Osteocyte (in vitro differentiated cells): ENCODE measurements at regions not wholly inside any gene's neighbourhood (a gene's known extent, or its start where the extent isn't known, plus 50 kb on each side); places are given as distances from the start of the nearest gene placed in this dataset.

Experiments used
- DNase-seq: peaks from one replicate; pipeline ENCODE4 v3.0.0; 2021; ENCODE audit warnings: mixed read lengths; ENCODE audit not compliant: unreplicated experiment; ENCODE audit errors: extremely low spot score
- H3K27ac Mint-ChIP-seq: one replicate; pipeline ENCODE4 v1.8.0; 2021; ENCODE audit warnings: mild to moderate bottlenecking, mixed read lengths; ENCODE audit not compliant: unreplicated experiment
- H3K27me3 Mint-ChIP-seq: one replicate; pipeline ENCODE4 v1.8.0; 2021; ENCODE audit warnings: mixed read lengths; ENCODE audit not compliant: unreplicated experiment
- H3K36me3 Mint-ChIP-seq: one replicate; pipeline ENCODE4 v1.8.0; 2021; ENCODE audit warnings: mixed read lengths; ENCODE audit not compliant: unreplicated experiment
- H3K4me1 Mint-ChIP-seq: one replicate; pipeline ENCODE4 v1.8.0; 2021; ENCODE audit warnings: mixed read lengths; ENCODE audit not compliant: unreplicated experiment
- H3K4me3 Mint-ChIP-seq: one replicate; pipeline ENCODE4 v1.8.0; 2021; ENCODE audit warnings: mild to moderate bottlenecking, moderate library complexity, mixed read lengths; ENCODE audit not compliant: unreplicated experiment
- H3K9me3 Mint-ChIP-seq: one replicate; pipeline ENCODE4 v1.8.0; 2021; ENCODE audit warnings: mixed read lengths; ENCODE audit not compliant: unreplicated experiment
- CTCF ChIP-seq: fragments of 200-600 bp; sonication (generic); IDR thresholded peaks from 2 replicates; pipeline ENCODE4 v1.5.0; 2021; ENCODE audit warnings: antibody characterized with exemption, mild to moderate bottlenecking, moderate library complexity

GRCh38 chr15:29405564-29405963 lies 135.9 kb upstream of the NSMCE3 start:
- Mint-ChIP-seq H3K36me3 (no peaks in the 10 kb centered on the region), H3K27ac (no peak overlapping the region), H3K9me3 (no peaks in the 10 kb centered on the region), H3K4me1 (peaks cover 7% of the 10 kb centered on the region), H3K4me3 (no peak overlapping the region), H3K27me3 (peaks cover 9% of the 10 kb centered on the region)
- no peak for DNase-seq
- TF ChIP-seq CTCF, result no peak

DNA sequence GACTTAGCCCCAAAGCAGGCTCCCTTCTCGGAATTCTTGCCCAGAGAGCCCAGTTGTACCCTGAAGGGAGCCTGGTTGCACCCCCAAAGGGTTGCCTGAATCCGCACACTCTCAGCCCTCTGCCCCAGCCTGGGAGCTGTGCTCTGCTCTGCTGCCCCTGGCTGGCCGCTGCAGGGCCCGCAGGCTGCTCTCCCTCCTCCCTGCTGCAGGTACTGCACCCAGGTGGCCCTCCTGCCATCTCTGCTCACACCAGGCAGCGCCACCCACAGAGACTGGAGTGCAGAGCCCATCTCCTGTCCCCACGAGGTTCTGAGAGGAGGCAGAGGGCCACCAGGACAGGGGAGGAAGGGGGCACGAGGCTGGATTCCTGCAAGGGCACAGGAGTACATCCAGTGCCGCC lies 134.2 kb upstream of the NSMCE3 start:
- DNase-seq, result no peak
- no peaks in the 10 kb centered on the region for H3K9me3 Mint-ChIP-seq
- H3K4me3 Mint-ChIP-seq, result no peak overlapping the region
- TF ChIP-seq CTCF, result no peak
- H3K36me3 Mint-ChIP-seq, result no peaks in the 10 kb centered on the region
- H3K4me1 Mint-ChIP-seq, result no peaks in the 10 kb centered on the region
- H3K27me3 Mint-ChIP-seq, result peaks cover 10% of the 10 kb centered on the region
- no peak overlapping the region for H3K27ac Mint-ChIP-seq

- H3K27me3 Mint-ChIP-seq, result peaks cover 16% of the 10 kb centered on the region
- no peak overlapping the region for H3K27ac Mint-ChIP-seq
- no peaks in the 10 kb centered on the region for H3K9me3 Mint-ChIP-seq
- no peak for TF ChIP-seq CTCF
- no peak overlapping the region for H3K4me3 Mint-ChIP-seq
- no peaks in the 10 kb centered on the region for H3K36me3 Mint-ChIP-seq
- no peaks in the 10 kb centered on the region for H3K4me1 Mint-ChIP-seq
- no peak for DNase-seq
Observed at GRCh38 chr15:29401644-29402043, 132.0 kb upstream of the NSMCE3 start.

GRCh38 chr15:29400701-29401100 lies 131.1 kb upstream of the NSMCE3 start:
- DNase-seq, result no peak
- Mint-ChIP-seq H3K27me3 (peaks cover 16% of the 10 kb centered on the region), H3K4me3 (no peak overlapping the region), H3K36me3 (no peaks in the 10 kb centered on the region), H3K9me3 (no peaks in the 10 kb centered on the region), H3K27ac (no peak overlapping the region), H3K4me1 (no peaks in the 10 kb centered on the region)
- TF ChIP-seq CTCF, result no peak

- H3K27me3 Mint-ChIP-seq, result peaks cover 16% of the 10 kb centered on the region
- H3K27ac Mint-ChIP-seq, result no peak overlapping the region
- H3K9me3 Mint-ChIP-seq, result no peaks in the 10 kb centered on the region
- H3K4me1 Mint-ChIP-seq, result no peaks in the 10 kb centered on the region
- no peak overlapping the region for H3K4me3 Mint-ChIP-seq
- TF ChIP-seq CTCF, result no peak
- no peak for DNase-seq
- H3K36me3 Mint-ChIP-seq, result no peaks in the 10 kb centered on the region
Observed at GRCh38 chr15:29398907-29399306, 129.3 kb upstream of the NSMCE3 start.
